ENCODE measurements at regions not wholly inside any gene's neighbourhood (a gene's known extent, or its start where the extent isn't known, plus 50 kb on each side); places are given as distances from the start of the nearest gene placed in this dataset.

- no peak for TF ChIP-seq POLR2A (IDR thresholded peaks at IDR 0.05)
- TF ChIP-seq CTCF (IDR thresholded peaks at IDR 0.05), result no peak
These were observed 358.7 kb upstream of the ITGA1 start for GRCh38 chr5:52428977-52429489.
